PC-9 (cell line): ENCODE measurements at regions not wholly inside any gene's neighbourhood (a gene's known extent, or its start where the extent isn't known, plus 50 kb on each side); places are given as distances from the start of the nearest gene placed in this dataset.

Experiments used
- BruUV-seq: library from RNA; stranded (reverse); fragments of 400-500 nt; replicated peaks from 2 replicates; lab custom pipeline; 2021; lab: Mats Ljungman, UMichigan
- CTCF ChIA-PET: fragments of 300-600 bp; sonication (Branson Sonifier 250); formaldehyde crosslinking; loops from one replicate; lab custom pipeline; 2022; ENCODE audit warnings: antibody characterized with exemption; lab: Charles Lee
- POLR2A ChIA-PET: fragments of 300-600 bp; sonication (Branson Sonifier 250); formaldehyde crosslinking; loops from one replicate; lab custom pipeline; 2022; ENCODE audit warnings: antibody characterized with exemption; ENCODE audit not compliant: unreplicated experiment; lab: Charles Lee
- DNase-seq, 2 experiments: peaks; one replicate each; pipeline versions ENCODE4 v3.0.0 to v3.0.0-alpha.2; 2015 to 2022; ENCODE audit warnings: mixed read lengths in 1 of 2
- H2AFZ ChIP-seq: fragments of 200-600 bp; sonication (generic); 2 replicates; pipeline ENCODE4 v1.8.1; 2017; ENCODE audit warnings: antibody characterized with exemption
- H3F3A ChIP-seq: fragments of 200-600 bp; sonication (generic); 2 replicates; pipeline ENCODE4 v1.8.1; 2017; ENCODE audit warnings: antibody characterized with exemption, mild to moderate bottlenecking, low read depth; ENCODE audit not compliant: insufficient read depth
- H3K27ac ChIP-seq: fragments of 200-600 bp; sonication (generic); 2 replicates; pipeline ENCODE4 v1.6.1; 2016; ENCODE audit warnings: mixed run types
- H3K27me3 ChIP-seq: fragments of 200-600 bp; sonication (generic); 2 replicates; pipeline ENCODE4 v1.6.1; 2016; ENCODE audit warnings: low read depth, mixed run types; ENCODE audit not compliant: insufficient read depth
- H3K36me3 ChIP-seq: fragments of 200-600 bp; sonication (generic); 2 replicates; pipeline ENCODE4 v1.6.1; 2016; ENCODE audit warnings: low read depth, mixed run types
- H3K4me1 ChIP-seq: fragments of 200-600 bp; sonication (generic); replicated peaks from 2 replicates; pipeline ENCODE4 v1.6.1; 2016; ENCODE audit warnings: mixed run types; ENCODE audit not compliant: insufficient read depth
- H3K4me2 ChIP-seq: fragments of 200-600 bp; sonication (generic); 2 replicates; pipeline ENCODE4 v1.6.1; 2017; ENCODE audit warnings: mixed run types
- H3K4me3 ChIP-seq: fragments of 200-600 bp; sonication (generic); 2 replicates; pipeline ENCODE4 v1.6.1; 2016; ENCODE audit warnings: mixed run types
- H3K79me2 ChIP-seq: fragments of 200-600 bp; sonication (generic); 2 replicates; pipeline ENCODE4 v1.6.1; 2017; ENCODE audit warnings: low read depth, mixed run types
- H3K9me2 ChIP-seq: fragments of 200-600 bp; sonication (generic); 2 replicates; pipeline ENCODE4 v1.8.1; 2017; ENCODE audit warnings: mild to moderate bottlenecking; ENCODE audit not compliant: insufficient read depth
- H3K9me3 ChIP-seq: fragments of 200-600 bp; sonication (generic); 2 replicates; pipeline ENCODE4 v1.8.1; 2016; ENCODE audit warnings: low read depth; ENCODE audit not compliant: insufficient read depth
- H4K20me1 ChIP-seq: fragments of 200-600 bp; sonication (generic); 2 replicates; pipeline ENCODE4 v1.8.1; 2017; ENCODE audit not compliant: insufficient read depth
- EZH2 ChIP-seq: fragments of 200-600 bp; sonication (generic); IDR thresholded peaks from 2 replicates; pipeline ENCODE4 v1.8.0; 2017; ENCODE audit warnings: antibody characterized with exemption, low read depth
- intact Hi-C: fragments of 100-400 bp; cut with micrococcal nuclease; formaldehyde crosslinking; loops from one replicate; pipeline ENCODE4 v1.10.0; 2022; ENCODE audit not compliant: unreplicated experiment
- TF ChIP-seq, protein P1 (sequence below): fragments of 200-600 bp; sonication (generic); conservative IDR thresholded peaks from 2 replicates; pipeline ENCODE4 v1.6.1; 2017; ENCODE audit warnings: mixed run types, antibody characterized with exemption, mild to moderate bottlenecking, moderate library complexity

DNA sequence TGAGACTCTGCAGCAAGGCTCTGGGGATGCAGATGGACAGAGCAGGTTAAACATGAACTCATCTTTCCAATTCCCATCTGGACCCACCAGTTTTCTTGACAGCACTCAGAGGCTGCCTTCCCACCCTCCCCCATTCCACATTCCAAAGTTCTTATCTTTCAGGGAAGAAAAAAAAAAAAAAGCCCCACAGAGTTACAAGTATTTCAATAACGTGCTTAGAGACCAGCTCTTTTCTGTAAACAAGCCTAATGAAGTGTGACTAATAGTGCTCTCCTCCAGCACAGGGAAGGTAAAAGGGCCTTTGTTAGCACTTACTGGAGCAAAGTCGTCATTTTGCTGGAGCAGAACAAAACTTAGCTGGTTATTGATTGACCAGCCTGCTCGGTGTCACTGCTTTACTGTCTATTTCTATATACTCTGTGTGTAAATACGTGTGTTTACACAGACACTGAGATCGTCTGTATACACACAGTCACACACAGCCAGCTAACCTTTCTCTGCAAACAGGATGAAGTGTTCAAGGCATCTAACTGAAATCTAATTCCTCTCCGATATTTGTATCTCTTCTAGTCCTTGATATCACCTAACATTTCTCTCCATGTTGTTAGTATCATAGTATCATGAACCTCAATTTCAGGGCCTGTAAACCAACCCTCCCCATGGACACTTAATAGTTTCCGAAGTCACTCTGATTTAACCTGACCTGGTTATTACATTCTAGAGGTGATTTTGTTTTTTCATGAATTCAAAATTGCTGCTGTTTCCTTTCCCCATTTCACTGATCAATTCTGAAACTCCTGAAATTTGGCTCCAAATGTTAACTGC, 84.9 kb downstream of the ZNF608 start:
- no TSS peak for BruUV-seq
- ChIA-PET CTCF (interaction anchor here (0.6 kb wide), 1 partner anchor 79 kb away, joined by 7 read pairs; no protein-coding TSS in a partner anchor), POLR2A (interaction anchor here (0.5 to 1.1 kb wide), 5 partner anchors 31 to 85 kb away, joined by 3 to 29 read pairs (median 4); no protein-coding TSS in a partner anchor)
- Histone ChIP-seq H2AFZ (0 out of 2 replicates have a peak overlapping the region, but pooled peaks have one; percentile 4), H3K4me1 (peaks cover 67% of the 10 kb centered on the region), H3K36me3 (no peaks in the 10 kb centered on the region), H3F3A (peaks cover 36% of the 10 kb centered on the region), H3K27me3 (no peaks in the 10 kb centered on the region), H3K4me2 (peak overlapping the region; percentile 72), H3K27ac (peak overlapping the region; percentile 81), H3K4me3 (peak overlapping the region; percentile 29; the same call in 1 of the 2 replicates), H3K9me3 (no peaks in the 10 kb centered on the region), H4K20me1 (no peaks in the 10 kb centered on the region), H3K9me2 (no peaks in the 10 kb centered on the region), H3K79me2 (no peaks in the 10 kb centered on the region)
- intact Hi-C loops = loop anchor here (1.0 to 5.0 kb wide), 3 partner anchors 79 to 259 kb away; no protein-coding TSS in a partner anchor
- TF ChIP-seq, protein P1, sequence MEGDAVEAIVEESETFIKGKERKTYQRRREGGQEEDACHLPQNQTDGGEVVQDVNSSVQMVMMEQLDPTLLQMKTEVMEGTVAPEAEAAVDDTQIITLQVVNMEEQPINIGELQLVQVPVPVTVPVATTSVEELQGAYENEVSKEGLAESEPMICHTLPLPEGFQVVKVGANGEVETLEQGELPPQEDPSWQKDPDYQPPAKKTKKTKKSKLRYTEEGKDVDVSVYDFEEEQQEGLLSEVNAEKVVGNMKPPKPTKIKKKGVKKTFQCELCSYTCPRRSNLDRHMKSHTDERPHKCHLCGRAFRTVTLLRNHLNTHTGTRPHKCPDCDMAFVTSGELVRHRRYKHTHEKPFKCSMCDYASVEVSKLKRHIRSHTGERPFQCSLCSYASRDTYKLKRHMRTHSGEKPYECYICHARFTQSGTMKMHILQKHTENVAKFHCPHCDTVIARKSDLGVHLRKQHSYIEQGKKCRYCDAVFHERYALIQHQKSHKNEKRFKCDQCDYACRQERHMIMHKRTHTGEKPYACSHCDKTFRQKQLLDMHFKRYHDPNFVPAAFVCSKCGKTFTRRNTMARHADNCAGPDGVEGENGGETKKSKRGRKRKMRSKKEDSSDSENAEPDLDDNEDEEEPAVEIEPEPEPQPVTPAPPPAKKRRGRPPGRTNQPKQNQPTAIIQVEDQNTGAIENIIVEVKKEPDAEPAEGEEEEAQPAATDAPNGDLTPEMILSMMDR = no peak
- no peak for TF ChIP-seq EZH2
- DNase-seq = peak; percentile 70 to 98

DNA sequence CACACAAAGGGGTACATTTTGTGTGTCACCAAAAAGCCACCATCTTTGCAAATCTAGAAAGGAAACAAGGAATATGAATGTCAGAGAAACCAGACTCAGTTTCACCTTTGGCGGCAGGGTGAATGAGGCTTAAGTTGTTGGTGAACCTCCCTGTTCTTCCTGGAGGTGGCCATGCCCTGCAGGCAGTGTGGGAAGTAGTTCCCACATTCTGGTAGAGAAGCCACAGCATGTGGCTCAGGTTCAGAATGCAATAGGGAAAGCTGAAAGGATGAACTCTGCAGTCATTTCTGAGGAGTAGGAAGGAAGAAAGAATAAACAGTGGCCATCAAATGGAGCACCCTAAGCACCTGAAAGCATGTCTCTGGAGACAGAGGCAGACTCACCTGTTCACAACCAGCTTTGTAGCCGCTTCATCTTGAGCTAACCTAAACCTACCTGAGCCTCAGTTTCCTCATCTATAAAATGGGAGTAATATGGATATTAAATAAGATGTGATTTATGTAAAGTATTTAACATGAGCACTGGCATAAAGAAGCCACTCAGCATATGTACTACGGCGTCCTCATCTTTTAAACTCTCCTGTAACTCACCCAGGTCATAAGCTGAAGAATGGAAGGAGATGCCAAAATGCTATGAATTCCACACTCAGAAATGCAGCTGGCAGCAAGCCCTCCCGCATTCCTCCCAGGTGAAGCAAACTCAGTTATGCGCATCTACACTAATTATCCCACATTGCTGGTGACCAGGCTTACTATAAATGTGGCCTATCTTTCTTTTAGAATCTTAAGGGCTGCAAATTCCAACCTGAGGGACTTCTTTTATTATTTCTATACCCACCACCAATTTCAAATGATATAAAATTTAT, 86.0 kb downstream of the ZNF608 start:
- no peaks in the 10 kb centered on the region for H3K36me3 ChIP-seq
- H3K4me1 ChIP-seq = peaks cover 75% of the 10 kb centered on the region
- H3K4me2 ChIP-seq = peak overlapping the region; percentile 72
- H4K20me1 ChIP-seq = no peaks in the 10 kb centered on the region
- H3K27me3 ChIP-seq = no peaks in the 10 kb centered on the region
- ChIA-PET CTCF (no interaction called here), POLR2A (interaction anchor here (0.5 to 1.1 kb wide), 3 partner anchors 32 to 87 kb away, joined by 3 to 29 read pairs (median 5); no protein-coding TSS in a partner anchor)
- no TSS peak for BruUV-seq
- H3K9me2 ChIP-seq = no peaks in the 10 kb centered on the region
- H3K79me2 ChIP-seq = no peaks in the 10 kb centered on the region
- intact Hi-C loops = loop anchor here (1.0 to 5.0 kb wide), 4 partner anchors 63 to 258 kb away; no protein-coding TSS in a partner anchor
- TF ChIP-seq, protein P1 = no peak
- TF ChIP-seq EZH2 = no peak
- peak; percentile 80 to 91 for DNase-seq
- peak overlapping the region; percentile 81 for H3K27ac ChIP-seq
- H3K4me3 ChIP-seq = peak overlapping the region; percentile 16; the same call in 1 of the 2 replicates
- no peaks in the 10 kb centered on the region for H3K9me3 ChIP-seq
- peaks cover 45% of the 10 kb centered on the region for H3F3A ChIP-seq
- H2AFZ ChIP-seq = 0 out of 2 replicates have a peak overlapping the region, but pooled peaks have one; percentile 34

DNA sequence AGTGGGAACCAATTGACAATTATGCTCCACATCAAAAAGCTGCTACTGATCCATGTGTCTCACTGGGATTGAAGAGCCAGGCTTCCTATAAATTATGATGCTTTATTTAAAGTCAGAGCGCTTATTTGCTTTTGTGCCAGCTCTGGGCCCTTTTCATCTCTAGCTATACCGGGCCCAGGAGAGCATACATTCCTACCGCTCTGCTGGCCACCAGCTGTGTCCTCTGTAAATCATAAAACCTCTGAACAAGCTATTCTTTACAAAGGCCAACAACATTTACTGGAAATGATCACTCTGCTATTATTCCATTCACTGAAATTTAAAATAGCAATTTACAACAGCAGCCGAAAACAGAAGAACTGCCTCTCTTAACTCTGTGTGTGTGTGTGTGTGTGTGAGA, 86.6 kb downstream of the ZNF608 start:
- Histone ChIP-seq H3K4me1 (peaks cover 81% of the 10 kb centered on the region), H3K9me3 (no peaks in the 10 kb centered on the region), H3K4me3 (no peak overlapping the region), H3K9me2 (no peaks in the 10 kb centered on the region), H3K4me2 (peak overlapping the region; percentile 72), H2AFZ (no peak overlapping the region), H3K27me3 (no peaks in the 10 kb centered on the region), H4K20me1 (no peaks in the 10 kb centered on the region), H3K79me2 (no peaks in the 10 kb centered on the region), H3K27ac (peak overlapping the region; percentile 81), H3K36me3 (no peaks in the 10 kb centered on the region), H3F3A (peaks cover 52% of the 10 kb centered on the region)
- POLR2A ChIA-PET = no interaction called here
- CTCF ChIA-PET = interaction anchor here (0.5 kb wide), 1 partner anchor 89 kb away, joined by 3 read pairs; no protein-coding TSS in a partner anchor
- BruUV-seq = no TSS peak
- TF ChIP-seq, protein P1 = no peak
- no peak for TF ChIP-seq EZH2
- no peak for DNase-seq
- intact Hi-C loops = loop anchor here (1.0 to 5.0 kb wide), 3 partner anchors 62 to 257 kb away; no protein-coding TSS in a partner anchor
